ENCODE measurements at regions not wholly inside any gene's neighbourhood (a gene's known extent, or its start where the extent isn't known, plus 50 kb on each side); places are given as distances from the start of the nearest gene placed in this dataset.

DNA sequence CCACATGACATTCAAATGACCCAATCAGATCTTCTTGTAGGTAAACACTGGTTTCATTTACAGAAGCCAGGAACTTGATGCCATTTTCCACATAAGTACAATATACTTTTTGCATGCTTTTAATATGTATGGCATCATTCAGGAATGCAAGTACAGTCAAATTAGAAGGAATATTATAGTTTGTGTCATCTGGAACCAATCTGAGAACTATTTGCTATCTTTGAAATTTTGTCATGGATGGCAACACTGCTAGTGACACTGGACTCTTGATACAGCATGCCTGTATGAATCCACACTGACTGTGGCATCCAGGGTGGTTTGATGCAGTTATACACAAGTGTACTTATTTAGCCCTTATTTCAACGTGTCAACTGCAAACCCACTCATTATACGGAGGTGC lies 141.6 kb downstream of the EBLN2 start:
- H3K36me3 Mint-ChIP-seq (ENCODE audit: insufficient read depth in 1 of 3, low read depth in 3 of 3): no peaks in the 10 kb centered on the region
- Histone ChIP-seq H4K8ac (replicated peaks; ENCODE audit: insufficient read length, low read depth, low read length) (no peak overlapping the region), H3K4me1 (ENCODE audit: insufficient read depth, low read length) (no peaks in the 10 kb centered on the region), H3K18ac (ENCODE audit: insufficient read length, low read depth, low read length) (no peak overlapping the region), H3K9me3 (ENCODE audit: control insufficient read depth, low read depth, low read length) (no peaks in the 10 kb centered on the region), H4K91ac (ENCODE audit: insufficient read length, low read depth, low read length) (no peak overlapping the region), H2BK5ac (ENCODE audit: insufficient read length, low read length) (no peak overlapping the region), H3K14ac (ENCODE audit: insufficient read depth, low read length) (no peak overlapping the region), H2AFZ (ENCODE audit: low read length) (no peak overlapping the region), H3K4me2 (ENCODE audit: insufficient read depth, insufficient read length, low read length) (no peak overlapping the region), H3K56ac (ENCODE audit: insufficient read length, low read depth, low read length) (no peak overlapping the region), H4K20me1 (ENCODE audit: control insufficient read depth, insufficient read depth, insufficient read length) (no peaks in the 10 kb centered on the region), H3K4ac (ENCODE audit: low read depth, low read length) (no peak overlapping the region), H3K79me2 (ENCODE audit: insufficient read depth, low read length) (no peaks in the 10 kb centered on the region), H3K27me3 (ENCODE audit: insufficient read depth, low read length) (no peaks in the 10 kb centered on the region), H2BK120ac (ENCODE audit: low read depth, low read length, poor library complexity, severe bottlenecking) (no peak overlapping the region), H3K23me2 (ENCODE audit: insufficient read length, low read depth, low read length, poor library complexity, severe bottlenecking) (peaks cover 6% of the 10 kb centered on the region), H2BK12ac (ENCODE audit: insufficient read length, low read depth, low read length) (no peak overlapping the region), H3K23ac (ENCODE audit: insufficient read length, low read depth, low read length) (no peak overlapping the region), H2BK15ac (ENCODE audit: low read depth, low read length) (no peak overlapping the region), H4K5ac (ENCODE audit: insufficient read length, low read depth, low read length) (no peak overlapping the region), H2AK5ac (ENCODE audit: insufficient read length, low read length) (no peak overlapping the region), H3K27ac (ENCODE audit: insufficient read length, low read depth, low read length) (no peak overlapping the region), H3K79me1 (ENCODE audit: insufficient read depth, low read depth, low read length, poor library complexity, severe bottlenecking) (no peaks in the 10 kb centered on the region), H3T11ph (ENCODE audit: low read length) (no peak overlapping the region), H2BK20ac (ENCODE audit: low read depth, low read length, poor library complexity, severe bottlenecking) (no peak overlapping the region), H3K9ac (ENCODE audit: extremely low read depth, insufficient read length, low read length) (no peak overlapping the region)
- no peaks in the 10 kb centered on the region for H3K9me3 Mint-ChIP-seq
- no CpG with 5 or more reads among the region's 2 CpGs for WGBS (ENCODE audit: extremely low coverage, insufficient read length, low lambda C conversion rate)
- TF ChIP-seq, protein P1, sequence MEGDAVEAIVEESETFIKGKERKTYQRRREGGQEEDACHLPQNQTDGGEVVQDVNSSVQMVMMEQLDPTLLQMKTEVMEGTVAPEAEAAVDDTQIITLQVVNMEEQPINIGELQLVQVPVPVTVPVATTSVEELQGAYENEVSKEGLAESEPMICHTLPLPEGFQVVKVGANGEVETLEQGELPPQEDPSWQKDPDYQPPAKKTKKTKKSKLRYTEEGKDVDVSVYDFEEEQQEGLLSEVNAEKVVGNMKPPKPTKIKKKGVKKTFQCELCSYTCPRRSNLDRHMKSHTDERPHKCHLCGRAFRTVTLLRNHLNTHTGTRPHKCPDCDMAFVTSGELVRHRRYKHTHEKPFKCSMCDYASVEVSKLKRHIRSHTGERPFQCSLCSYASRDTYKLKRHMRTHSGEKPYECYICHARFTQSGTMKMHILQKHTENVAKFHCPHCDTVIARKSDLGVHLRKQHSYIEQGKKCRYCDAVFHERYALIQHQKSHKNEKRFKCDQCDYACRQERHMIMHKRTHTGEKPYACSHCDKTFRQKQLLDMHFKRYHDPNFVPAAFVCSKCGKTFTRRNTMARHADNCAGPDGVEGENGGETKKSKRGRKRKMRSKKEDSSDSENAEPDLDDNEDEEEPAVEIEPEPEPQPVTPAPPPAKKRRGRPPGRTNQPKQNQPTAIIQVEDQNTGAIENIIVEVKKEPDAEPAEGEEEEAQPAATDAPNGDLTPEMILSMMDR (conservative IDR thresholded peaks at IDR 0.05): no peak
- H3K4me3 Mint-ChIP-seq: no peak overlapping the region
- H3K27ac Mint-ChIP-seq: no peak overlapping the region
- H3K27me3 Mint-ChIP-seq (ENCODE audit: low read depth): no peaks in the 10 kb centered on the region
- DNase-seq: no peak
- peaks cover 19 to 20% of the 10 kb centered on the region in 2 experiments for H3K4me1 Mint-ChIP-seq
